ENCODE measurements at regions not wholly inside any gene's neighbourhood (a gene's known extent, or its start where the extent isn't known, plus 50 kb on each side); places are given as distances from the start of the nearest gene placed in this dataset.

DNA sequence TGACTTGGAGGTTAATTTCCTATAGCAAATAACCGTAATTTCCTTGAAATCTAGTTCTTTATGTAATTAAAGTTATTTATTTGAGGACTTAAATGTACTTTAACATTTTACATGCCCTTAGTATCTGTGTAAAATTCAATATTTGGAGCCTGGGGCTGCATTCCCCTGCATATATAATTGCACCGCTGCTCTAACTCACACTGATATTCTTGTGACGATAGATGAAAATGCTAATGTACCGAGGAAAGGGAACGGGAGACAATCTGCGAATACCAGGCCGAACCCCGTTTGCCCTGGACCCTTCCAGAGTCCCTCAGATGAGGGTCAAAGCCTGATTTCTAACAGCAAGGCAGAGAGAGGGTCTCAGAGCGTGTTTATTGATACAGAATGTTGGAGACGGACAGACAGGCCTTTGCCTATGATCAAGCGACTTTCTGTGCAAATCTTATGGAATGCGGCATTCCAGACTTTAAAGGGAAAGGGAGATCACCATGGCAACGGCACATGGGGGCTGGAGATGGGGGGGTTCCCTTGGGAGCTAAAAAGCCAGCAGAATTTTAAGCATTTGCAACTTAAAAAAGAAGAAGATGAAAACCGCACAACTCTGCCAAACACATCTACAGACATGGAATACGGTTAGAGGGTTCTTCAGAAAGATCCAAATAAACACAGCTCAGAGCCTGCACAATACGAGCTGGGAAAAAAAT lies 57.6 kb upstream of the TWIST2 start:
- TF ChIP-seq, protein P1, sequence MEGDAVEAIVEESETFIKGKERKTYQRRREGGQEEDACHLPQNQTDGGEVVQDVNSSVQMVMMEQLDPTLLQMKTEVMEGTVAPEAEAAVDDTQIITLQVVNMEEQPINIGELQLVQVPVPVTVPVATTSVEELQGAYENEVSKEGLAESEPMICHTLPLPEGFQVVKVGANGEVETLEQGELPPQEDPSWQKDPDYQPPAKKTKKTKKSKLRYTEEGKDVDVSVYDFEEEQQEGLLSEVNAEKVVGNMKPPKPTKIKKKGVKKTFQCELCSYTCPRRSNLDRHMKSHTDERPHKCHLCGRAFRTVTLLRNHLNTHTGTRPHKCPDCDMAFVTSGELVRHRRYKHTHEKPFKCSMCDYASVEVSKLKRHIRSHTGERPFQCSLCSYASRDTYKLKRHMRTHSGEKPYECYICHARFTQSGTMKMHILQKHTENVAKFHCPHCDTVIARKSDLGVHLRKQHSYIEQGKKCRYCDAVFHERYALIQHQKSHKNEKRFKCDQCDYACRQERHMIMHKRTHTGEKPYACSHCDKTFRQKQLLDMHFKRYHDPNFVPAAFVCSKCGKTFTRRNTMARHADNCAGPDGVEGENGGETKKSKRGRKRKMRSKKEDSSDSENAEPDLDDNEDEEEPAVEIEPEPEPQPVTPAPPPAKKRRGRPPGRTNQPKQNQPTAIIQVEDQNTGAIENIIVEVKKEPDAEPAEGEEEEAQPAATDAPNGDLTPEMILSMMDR (IDR thresholded peaks at IDR 0.05), result no peak
- no peak for TF ChIP-seq POLR2AphosphoS5 (IDR thresholded peaks at IDR 0.05; ENCODE audit: insufficient read depth in 1 of 2, low read depth in 1 of 2)

Data from vagina (tissue), 2 donors.